Tibial nerve (tissue), 4 donors: ENCODE measurements at regions not wholly inside any gene's neighbourhood (a gene's known extent, or its start where the extent isn't known, plus 50 kb on each side); places are given as distances from the start of the nearest gene placed in this dataset.

Experiments
- EP300 ChIP-seq, 2 donors: sonication (generic); formaldehyde crosslinking; IDR thresholded peaks; one replicate each; pipeline ENCODE4 v1.6.1; 2017; ENCODE audit warnings: antibody characterized with exemption in 2 of 2, mild to moderate bottlenecking in 1 of 2
- POLR2A ChIP-seq, 2 donors: fragments of 450-650 bp; IDR thresholded peaks; one replicate each; pipeline ENCODE4 v1.6.1; 2017; ENCODE audit warnings: antibody characterized with exemption in 2 of 2, mild to moderate bottlenecking in 2 of 2, moderate library complexity in 2 of 2
- TF ChIP-seq, protein P1 (sequence below), 5 experiments: fragments of 200-600 bp in 3 of 5; fragments of 450-650 bp in 2 of 5; sonication (generic) in 3 of 5; IDR thresholded peaks; one replicate each; pipeline ENCODE4 v1.5.1; 2016 to 2019; ENCODE audit warnings: antibody characterized with exemption in 5 of 5, mild to moderate bottlenecking in 3 of 5, moderate library complexity in 2 of 5

DNA sequence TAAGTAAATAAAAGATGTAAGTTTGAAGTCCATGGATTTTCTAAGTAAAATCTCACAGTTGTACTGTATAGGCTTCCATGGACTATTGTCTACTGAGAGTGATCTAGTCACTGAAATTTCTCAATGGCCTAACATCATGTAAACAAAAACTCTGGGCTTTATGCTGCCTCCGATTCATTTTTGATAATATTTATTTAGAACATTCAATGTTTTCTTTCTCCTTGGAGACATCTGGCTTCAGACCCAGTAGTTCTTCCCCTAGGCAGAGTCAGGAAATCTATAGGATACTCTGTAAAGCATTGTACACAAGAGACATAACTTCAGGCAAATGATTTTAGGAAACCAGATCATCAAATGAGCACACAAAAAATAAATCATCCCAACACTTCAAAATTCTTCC is 1208.6 kb upstream of the ZEB2 start:
- TF ChIP-seq, protein P1, sequence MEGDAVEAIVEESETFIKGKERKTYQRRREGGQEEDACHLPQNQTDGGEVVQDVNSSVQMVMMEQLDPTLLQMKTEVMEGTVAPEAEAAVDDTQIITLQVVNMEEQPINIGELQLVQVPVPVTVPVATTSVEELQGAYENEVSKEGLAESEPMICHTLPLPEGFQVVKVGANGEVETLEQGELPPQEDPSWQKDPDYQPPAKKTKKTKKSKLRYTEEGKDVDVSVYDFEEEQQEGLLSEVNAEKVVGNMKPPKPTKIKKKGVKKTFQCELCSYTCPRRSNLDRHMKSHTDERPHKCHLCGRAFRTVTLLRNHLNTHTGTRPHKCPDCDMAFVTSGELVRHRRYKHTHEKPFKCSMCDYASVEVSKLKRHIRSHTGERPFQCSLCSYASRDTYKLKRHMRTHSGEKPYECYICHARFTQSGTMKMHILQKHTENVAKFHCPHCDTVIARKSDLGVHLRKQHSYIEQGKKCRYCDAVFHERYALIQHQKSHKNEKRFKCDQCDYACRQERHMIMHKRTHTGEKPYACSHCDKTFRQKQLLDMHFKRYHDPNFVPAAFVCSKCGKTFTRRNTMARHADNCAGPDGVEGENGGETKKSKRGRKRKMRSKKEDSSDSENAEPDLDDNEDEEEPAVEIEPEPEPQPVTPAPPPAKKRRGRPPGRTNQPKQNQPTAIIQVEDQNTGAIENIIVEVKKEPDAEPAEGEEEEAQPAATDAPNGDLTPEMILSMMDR (IDR thresholded peaks at IDR 0.05) = no peak
- TF ChIP-seq POLR2A (IDR thresholded peaks at IDR 0.05) (no peak), EP300 (IDR thresholded peaks at IDR 0.05) (no peak)
